CD4-positive, alpha-beta memory T cell (primary cell): ENCODE measurements at regions not wholly inside any gene's neighbourhood (a gene's known extent, or its start where the extent isn't known, plus 50 kb on each side); places are given as distances from the start of the nearest gene placed in this dataset.

Experiments used
- CTCF ChIA-PET: fragments of 350-600 bp; sonication (Branson Sonifier 250); formaldehyde crosslinking; loops from one replicate; lab custom pipeline; 2021; ENCODE audit warnings: inconsistent platforms; ENCODE audit not compliant: partially characterized antibody; lab: Charles Lee
- POLR2A ChIA-PET: fragments of 350-600 bp; sonication (Branson Sonifier 250); formaldehyde crosslinking; loops from one replicate; lab custom pipeline; 2021; ENCODE audit not compliant: partially characterized antibody; lab: Charles Lee
- DNase-seq, 5 donors: peaks; one replicate each; pipeline versions ENCODE4 v3.0.0 to v3.0.0-alpha.2; 2020 to 2022; ENCODE audit warnings: mixed read lengths in 1 of 5
- H3K27ac ChIP-seq: one replicate; pipeline ENCODE4 v1.7.0; 2013; ENCODE audit warnings: low read depth, low read length
- H3K27me3 ChIP-seq: 2 replicates; pipeline ENCODE4 v1.7.0; 2013; ENCODE audit warnings: mild to moderate bottlenecking, low read length, moderate library complexity; ENCODE audit not compliant: insufficient read depth
- H3K36me3 ChIP-seq: 2 replicates; pipeline ENCODE4 v1.7.0; 2013; ENCODE audit warnings: mild to moderate bottlenecking, low read length, moderate library complexity; ENCODE audit not compliant: insufficient read depth
- H3K4me1 ChIP-seq: 2 replicates; pipeline ENCODE4 v1.7.0; 2013; ENCODE audit warnings: mild to moderate bottlenecking, low read length, moderate library complexity; ENCODE audit not compliant: insufficient read depth
- H3K4me3 ChIP-seq, 2 donors: one replicate each; pipeline ENCODE4 v1.7.0; 2013; ENCODE audit warnings: low read length in 2 of 2, mild to moderate bottlenecking in 1 of 2
- H3K9me3 ChIP-seq, 2 donors: one replicate each; pipeline ENCODE4 v1.7.0; 2013; ENCODE audit warnings: low read length in 2 of 2, control low read depth in 1 of 2; ENCODE audit not compliant: control insufficient read depth in 1 of 2
- H3K27ac Mint-ChIP-seq, 7 donors: one replicate each; pipeline ENCODE4 v1.8.0; 2020 to 2021; ENCODE audit warnings: mixed read lengths in 7 of 7, mild to moderate bottlenecking in 6 of 7, inconsistent platforms in 3 of 7, moderate library complexity in 3 of 7
- H3K27me3 Mint-ChIP-seq, 2 donors: one replicate each; pipeline ENCODE4 v1.8.0; 2020 to 2021; ENCODE audit warnings: mixed read lengths in 2 of 2
- H3K36me3 Mint-ChIP-seq, 2 donors: one replicate each; pipeline ENCODE4 v1.8.0; 2020 to 2021; ENCODE audit warnings: mixed read lengths in 2 of 2, inconsistent platforms in 1 of 2, mild to moderate bottlenecking in 1 of 2
- H3K4me1 Mint-ChIP-seq, 4 donors: one replicate each; pipeline ENCODE4 v1.8.0; 2020 to 2021; ENCODE audit warnings: mixed read lengths in 4 of 4, mild to moderate bottlenecking in 1 of 4
- H3K4me3 Mint-ChIP-seq, 8 donors: one replicate each; pipeline ENCODE4 v1.8.0; 2020 to 2021; ENCODE audit warnings: mixed read lengths in 8 of 8, mild to moderate bottlenecking in 7 of 8, moderate library complexity in 6 of 8, inconsistent platforms in 3 of 8
- H3K9me3 Mint-ChIP-seq, 8 donors: one replicate each; pipeline ENCODE4 v1.8.0; 2020 to 2021; ENCODE audit warnings: mixed read lengths in 8 of 8, mild to moderate bottlenecking in 5 of 8, inconsistent platforms in 3 of 8, moderate library complexity in 1 of 8
- intact Hi-C: fragments of 100-400 bp; cut with micrococcal nuclease; formaldehyde crosslinking; loops from one replicate; pipeline ENCODE4 v1.15.1; 2023

- H3K36me3 ChIP-seq = no peaks in the 10 kb centered on the region
- no peak for DNase-seq
- no peaks in the 10 kb centered on the region for H3K27me3 ChIP-seq
- peaks cover 0 to 9% (median 4%) of the 10 kb centered on the region in 8 donors for H3K9me3 Mint-ChIP-seq
- H3K4me1 ChIP-seq = no peaks in the 10 kb centered on the region
- intact Hi-C loops = no loop called here
- CTCF ChIA-PET = no interaction called here
- H3K27ac Mint-ChIP-seq = no peak overlapping the region
- no peaks in the 10 kb centered on the region for H3K36me3 Mint-ChIP-seq
- H3K4me3 ChIP-seq = no peak overlapping the region
- H3K4me1 Mint-ChIP-seq = no peaks in the 10 kb centered on the region
- POLR2A ChIA-PET = no interaction called here
- H3K27ac ChIP-seq = no peak overlapping the region
- no peaks in the 10 kb centered on the region for H3K27me3 Mint-ChIP-seq
- H3K9me3 ChIP-seq = no peaks in the 10 kb centered on the region
- no peak overlapping the region for H3K4me3 Mint-ChIP-seq
These were observed 289.7 kb downstream of the MRPS30 start for GRCh38 chr5:45098483-45098882.

- peaks cover 2 to 16% (median 7%) of the 10 kb centered on the region in 8 donors for H3K9me3 Mint-ChIP-seq
- no peak overlapping the region for H3K27ac Mint-ChIP-seq
- H3K4me1 Mint-ChIP-seq = no peaks in the 10 kb centered on the region
- intact Hi-C loops = no loop called here
- DNase-seq = no peak
- Histone ChIP-seq H3K36me3 (no peaks in the 10 kb centered on the region), H3K27ac (no peak overlapping the region), H3K4me3 (no peak overlapping the region), H3K9me3 (no peaks in the 10 kb centered on the region), H3K27me3 (no peaks in the 10 kb centered on the region), H3K4me1 (no peaks in the 10 kb centered on the region)
- CTCF ChIA-PET = no interaction called here
- H3K36me3 Mint-ChIP-seq = no peaks in the 10 kb centered on the region
- H3K4me3 Mint-ChIP-seq = no peak overlapping the region
- POLR2A ChIA-PET = no interaction called here
- no peaks in the 10 kb centered on the region for H3K27me3 Mint-ChIP-seq
These were observed 292.4 kb downstream of the MRPS30 start for GRCh38 chr5:45101146-45101545.

- H3K9me3 Mint-ChIP-seq = peaks cover 2 to 18% (median 10%) of the 10 kb centered on the region in 8 donors
These were observed 296.8 kb downstream of the MRPS30 start for GRCh38 chr5:45105491-45105994.

GRCh38 chr5:45109062-45109461 lies 300.3 kb downstream of the MRPS30 start:
- no peak overlapping the region for H3K4me3 ChIP-seq
- H3K4me3 Mint-ChIP-seq = no peak overlapping the region
- H3K27me3 ChIP-seq = no peaks in the 10 kb centered on the region
- H3K27me3 Mint-ChIP-seq = no peaks in the 10 kb centered on the region
- H3K36me3 ChIP-seq = no peaks in the 10 kb centered on the region
- H3K4me1 ChIP-seq = no peaks in the 10 kb centered on the region
- no peak for DNase-seq
- H3K9me3 Mint-ChIP-seq = peaks cover 2 to 14% (median 9%) of the 10 kb centered on the region in 8 donors
- no peak overlapping the region for H3K27ac ChIP-seq
- no peaks in the 10 kb centered on the region for H3K4me1 Mint-ChIP-seq
- no peak overlapping the region for H3K27ac Mint-ChIP-seq
- H3K9me3 ChIP-seq = no peaks in the 10 kb centered on the region
- H3K36me3 Mint-ChIP-seq = no peaks in the 10 kb centered on the region
- intact Hi-C loops = no loop called here
- POLR2A ChIA-PET = no interaction called here
- CTCF ChIA-PET = no interaction called here

More at GRCh38 chr5:45105491-45105994, 296.8 kb downstream of the MRPS30 start:
- intact Hi-C loops = no loop called here
- POLR2A ChIA-PET = no interaction called here
- CTCF ChIA-PET = no interaction called here
- Histone ChIP-seq H3K36me3 (no peaks in the 10 kb centered on the region), H3K4me3 (no peak overlapping the region), H3K9me3 (no peaks in the 10 kb centered on the region), H3K27ac (no peak overlapping the region), H3K4me1 (no peaks in the 10 kb centered on the region), H3K27me3 (no peaks in the 10 kb centered on the region)
- Mint-ChIP-seq H3K4me1 (no peaks in the 10 kb centered on the region), H3K4me3 (no peak overlapping the region), H3K27me3 (no peaks in the 10 kb centered on the region), H3K36me3 (no peaks in the 10 kb centered on the region), H3K27ac (no peak overlapping the region)
- DNase-seq = no peak

GRCh38 chr5:45109636-45110035 lies 300.9 kb downstream of the MRPS30 start:
- Histone ChIP-seq H3K4me3 (no peak overlapping the region), H3K4me1 (no peaks in the 10 kb centered on the region), H3K9me3 (no peaks in the 10 kb centered on the region), H3K27me3 (no peaks in the 10 kb centered on the region), H3K36me3 (no peaks in the 10 kb centered on the region), H3K27ac (no peak overlapping the region)
- Mint-ChIP-seq H3K4me3 (no peak overlapping the region), H3K27ac (no peak overlapping the region), H3K4me1 (no peaks in the 10 kb centered on the region), H3K27me3 (no peaks in the 10 kb centered on the region), H3K9me3 (peaks cover 2 to 18% (median 9%) of the 10 kb centered on the region in 8 donors), H3K36me3 (no peaks in the 10 kb centered on the region)
- intact Hi-C loops = no loop called here
- CTCF ChIA-PET = no interaction called here
- POLR2A ChIA-PET = no interaction called here
- no peak for DNase-seq

GRCh38 chr5:45110399-45110798 lies 301.7 kb downstream of the MRPS30 start:
- intact Hi-C loops = no loop called here
- Histone ChIP-seq H3K9me3 (no peaks in the 10 kb centered on the region), H3K4me3 (no peak overlapping the region), H3K27me3 (no peaks in the 10 kb centered on the region), H3K27ac (no peak overlapping the region), H3K36me3 (no peaks in the 10 kb centered on the region), H3K4me1 (no peaks in the 10 kb centered on the region)
- Mint-ChIP-seq H3K4me1 (no peaks in the 10 kb centered on the region), H3K9me3 (peaks cover 0 to 18% (median 6%) of the 10 kb centered on the region in 8 donors), H3K27ac (no peak overlapping the region), H3K4me3 (no peak overlapping the region), H3K27me3 (no peaks in the 10 kb centered on the region), H3K36me3 (no peaks in the 10 kb centered on the region)
- CTCF ChIA-PET = no interaction called here
- no peak for DNase-seq
- POLR2A ChIA-PET = no interaction called here

- Histone ChIP-seq H3K27ac (no peak overlapping the region), H3K4me1 (no peaks in the 10 kb centered on the region), H3K4me3 (no peak overlapping the region), H3K36me3 (no peaks in the 10 kb centered on the region), H3K27me3 (no peaks in the 10 kb centered on the region), H3K9me3 (no peaks in the 10 kb centered on the region)
- Mint-ChIP-seq H3K4me3 (no peak overlapping the region), H3K4me1 (no peaks in the 10 kb centered on the region), H3K36me3 (no peaks in the 10 kb centered on the region), H3K27me3 (no peaks in the 10 kb centered on the region), H3K27ac (no peak overlapping the region), H3K9me3 (peaks cover 0 to 20% (median 10%) of the 10 kb centered on the region in 8 donors)
- intact Hi-C loops = no loop called here
- ChIA-PET POLR2A (no interaction called here), CTCF (no interaction called here)
- no peak for DNase-seq
These were observed 305.0 kb downstream of the MRPS30 start for GRCh38 chr5:45113726-45114125.

GRCh38 chr5:45132972-45133371 lies 324.2 kb downstream of the MRPS30 start:
- H3K27me3 Mint-ChIP-seq = no peaks in the 10 kb centered on the region
- no peaks in the 10 kb centered on the region for H3K36me3 Mint-ChIP-seq
- no peak overlapping the region for H3K27ac Mint-ChIP-seq
- Histone ChIP-seq H3K27me3 (no peaks in the 10 kb centered on the region), H3K4me3 (no peak overlapping the region), H3K27ac (no peak overlapping the region), H3K36me3 (no peaks in the 10 kb centered on the region), H3K4me1 (no peaks in the 10 kb centered on the region), H3K9me3 (no peaks in the 10 kb centered on the region)
- H3K4me3 Mint-ChIP-seq = no peak overlapping the region
- POLR2A ChIA-PET = no interaction called here
- DNase-seq = no peak
- H3K9me3 Mint-ChIP-seq = peaks cover 3 to 17% (median 8%) of the 10 kb centered on the region in 8 donors
- intact Hi-C loops = no loop called here
- H3K4me1 Mint-ChIP-seq = no peaks in the 10 kb centered on the region
- CTCF ChIA-PET = no interaction called here
